HL-60/S4 treated with retinoic acid at 250 ng/mL for 4 days and 3 days (cell line): ENCODE measurements at regions not wholly inside any gene's neighbourhood (a gene's known extent, or its start where the extent isn't known, plus 50 kb on each side); places are given as distances from the start of the nearest gene placed in this dataset.

Experiments
- in situ Hi-C: fragments of 300-500 bp; cut with MboI; formaldehyde crosslinking; loops from 2 replicates; pipeline ENCODE4 v1.7.0; 2022; ENCODE audit warnings: low sequenced_read_pairs

DNA sequence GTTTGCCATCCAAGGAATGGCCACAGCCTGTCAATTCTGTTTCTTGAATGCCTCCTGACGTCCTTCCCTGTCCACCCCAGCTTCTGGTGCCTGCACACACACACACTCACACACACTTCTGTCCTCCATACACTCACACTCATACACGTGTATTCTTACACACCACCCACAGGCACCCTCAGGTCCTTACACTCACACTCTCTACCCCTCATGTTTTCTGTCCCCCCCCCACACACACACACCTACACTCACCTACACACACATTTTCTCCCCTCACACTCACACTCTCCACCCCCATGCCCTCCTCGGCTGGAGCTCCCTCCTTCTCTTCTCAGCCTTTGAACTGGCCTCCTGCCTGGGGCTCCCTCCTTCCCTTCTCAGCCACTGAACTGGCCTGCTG, 148.0 kb upstream of the SALL3 start:
- in situ Hi-C loops = no loop called here

- in situ Hi-C loops = no loop called here
Measured at GRCh38 chr18:78833833-78834232, 145.8 kb upstream of the SALL3 start.

GRCh38 chr18:78836838-78837237, 142.8 kb upstream of the SALL3 start:
- in situ Hi-C loops = no loop called here

DNA sequence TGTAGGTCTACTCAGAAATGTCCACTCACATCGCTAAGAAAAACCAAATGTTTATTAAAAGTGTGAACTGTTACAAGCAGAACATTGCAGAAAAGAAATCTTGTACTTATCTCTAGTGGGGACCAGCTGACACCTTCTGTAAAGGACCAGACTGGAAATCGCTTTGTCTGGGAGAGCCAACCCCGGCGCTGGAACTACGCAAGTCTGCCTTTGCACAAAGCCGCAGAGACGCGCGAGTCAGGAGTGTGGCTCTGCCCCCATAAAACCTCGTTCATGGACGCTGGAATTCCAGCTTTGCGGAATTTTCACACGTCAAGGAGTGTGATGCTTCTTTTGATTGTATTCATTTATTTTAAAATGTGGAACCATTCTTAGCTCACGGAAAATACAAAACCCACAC, 141.9 kb upstream of the SALL3 start:
- in situ Hi-C loops = no loop called here

- in situ Hi-C loops = no loop called here
Measured at GRCh38 chr18:78838183-78838582, 141.4 kb upstream of the SALL3 start.

GRCh38 chr18:78849046-78849445, 130.6 kb upstream of the SALL3 start:
- in situ Hi-C loops = no loop called here

- in situ Hi-C loops = no loop called here
Measured at GRCh38 chr18:78849458-78849857, 130.2 kb upstream of the SALL3 start.

GRCh38 chr18:78853341-78853740, 126.3 kb upstream of the SALL3 start:
- in situ Hi-C loops = loop anchor here (25.0 kb wide), 1 partner anchor 784 kb away; no protein-coding TSS in a partner anchor

DNA sequence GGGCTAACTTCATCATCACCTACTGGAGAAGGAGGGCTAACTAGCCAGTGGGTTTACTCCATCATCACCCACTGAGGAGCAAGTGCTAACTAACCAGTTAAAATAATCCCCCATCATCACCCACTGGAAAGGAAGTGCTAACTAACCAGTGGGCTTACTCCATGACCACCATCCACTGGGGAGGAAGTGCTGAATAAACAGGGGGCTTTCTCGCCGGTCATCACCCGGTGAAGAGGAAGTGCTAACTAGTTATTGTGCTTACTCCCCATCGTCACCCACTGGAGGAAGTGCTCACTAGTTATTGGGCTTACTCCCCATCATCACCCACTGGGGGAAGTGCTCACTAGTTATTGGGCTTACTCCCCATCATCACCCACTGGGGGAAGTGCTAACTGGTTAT, 124.4 kb upstream of the SALL3 start:
- in situ Hi-C loops = loop anchor here (25.0 kb wide), 1 partner anchor 782 kb away; no protein-coding TSS in a partner anchor

- in situ Hi-C loops = loop anchor here (25.0 kb wide), 1 partner anchor 781 kb away; no protein-coding TSS in a partner anchor
Measured at GRCh38 chr18:78856569-78857313, 122.9 kb upstream of the SALL3 start.

DNA sequence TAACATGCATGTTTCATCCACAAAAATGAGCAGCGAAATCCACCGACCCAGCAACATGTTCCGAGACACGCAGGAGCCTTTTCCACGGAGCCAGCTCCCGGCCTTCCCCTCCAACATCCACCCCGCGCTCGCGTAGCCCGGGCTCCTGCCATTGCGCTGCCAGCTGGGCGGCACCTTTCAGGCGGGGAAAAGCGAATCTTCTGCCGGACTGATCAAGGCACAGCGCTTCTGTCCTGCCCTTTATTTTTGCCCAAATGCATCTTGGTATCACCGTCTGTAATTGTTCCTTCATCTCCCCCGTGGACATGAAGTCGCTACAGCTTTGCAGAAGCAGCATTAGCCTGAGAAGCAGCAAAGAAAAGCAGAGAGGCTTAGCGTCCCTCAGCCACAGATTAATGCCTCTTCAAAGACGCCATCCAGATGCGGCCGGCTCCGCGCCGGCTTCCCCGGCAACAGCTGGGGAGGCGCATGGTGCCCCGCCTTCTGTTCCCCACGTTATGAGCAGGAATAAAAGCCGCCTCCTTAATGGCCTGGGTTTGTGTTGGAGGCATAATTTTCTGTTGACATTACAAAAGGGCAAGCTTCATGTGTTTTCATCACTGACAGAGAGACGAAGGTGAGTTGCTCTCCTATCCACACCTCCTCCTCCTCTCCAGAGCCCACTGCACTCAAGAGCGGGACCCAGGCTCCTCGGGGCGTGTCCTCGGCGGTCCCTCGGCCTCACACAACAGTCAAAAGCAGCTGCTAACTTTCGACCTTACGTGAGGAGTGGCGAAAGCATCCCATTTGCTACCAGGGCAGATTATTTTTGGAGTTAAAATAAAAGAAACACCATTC, 122.1 kb upstream of the SALL3 start:
- in situ Hi-C loops = loop anchor here (25.0 kb wide), 1 partner anchor 780 kb away; no protein-coding TSS in a partner anchor

DNA sequence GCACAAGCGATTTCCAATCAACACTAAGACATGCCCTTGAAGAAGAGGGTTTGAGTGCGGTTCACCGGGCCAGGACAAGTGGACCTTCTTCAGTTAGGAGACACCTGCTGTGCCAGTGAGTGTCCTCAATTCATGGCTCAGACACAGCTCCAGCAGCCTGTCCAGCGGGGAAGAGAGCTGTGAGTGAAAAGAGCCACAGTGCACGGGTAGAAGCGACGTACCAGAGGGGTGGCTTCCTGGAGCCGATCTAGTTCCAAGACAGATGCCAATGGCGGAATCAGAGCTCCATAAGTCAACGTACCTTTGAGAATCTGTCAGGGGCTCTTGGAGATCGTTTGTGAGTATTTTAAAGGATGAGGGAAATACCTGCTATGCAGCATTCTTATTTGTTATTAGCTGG, 119.9 kb upstream of the SALL3 start:
- in situ Hi-C loops = loop anchor here (25.0 kb wide), 1 partner anchor 778 kb away; no protein-coding TSS in a partner anchor

DNA sequence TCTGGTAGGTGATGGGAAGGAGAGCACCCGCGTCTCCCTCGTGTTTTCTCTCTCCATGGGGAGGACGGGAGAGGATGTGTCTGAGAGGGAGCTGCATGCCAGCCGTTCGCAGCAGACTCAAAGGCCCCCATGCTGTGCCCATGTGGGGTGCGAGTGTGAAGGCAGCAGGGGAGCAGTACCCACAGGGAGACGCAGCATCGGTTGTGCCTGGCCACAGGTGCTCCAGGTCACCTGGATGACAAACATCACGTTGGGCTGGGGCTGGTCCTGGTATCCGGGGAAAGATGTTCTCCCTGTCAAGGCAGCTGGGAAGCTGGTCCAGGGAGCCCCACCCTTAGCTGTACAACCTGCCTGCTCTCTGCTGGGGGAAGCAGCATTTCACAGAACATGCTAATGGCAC, 119.5 kb upstream of the SALL3 start:
- in situ Hi-C loops = loop anchor here (25.0 kb wide), 1 partner anchor 777 kb away; no protein-coding TSS in a partner anchor

- in situ Hi-C loops = loop anchor here (25.0 kb wide), 1 partner anchor 776 kb away; no protein-coding TSS in a partner anchor
Measured at GRCh38 chr18:78861116-78861515, 118.5 kb upstream of the SALL3 start.

- in situ Hi-C loops = loop anchor here (25.0 kb wide), 1 partner anchor 776 kb away; no protein-coding TSS in a partner anchor
Measured at GRCh38 chr18:78861706-78862105, 117.9 kb upstream of the SALL3 start.

- in situ Hi-C loops = loop anchor here (25.0 kb wide), 1 partner anchor 775 kb away; no protein-coding TSS in a partner anchor
Measured at GRCh38 chr18:78862395-78862794, 117.2 kb upstream of the SALL3 start.

GRCh38 chr18:78865056-78865598, 114.5 kb upstream of the SALL3 start:
- in situ Hi-C loops = loop anchor here (25.0 kb wide), 1 partner anchor 772 kb away; no protein-coding TSS in a partner anchor

DNA sequence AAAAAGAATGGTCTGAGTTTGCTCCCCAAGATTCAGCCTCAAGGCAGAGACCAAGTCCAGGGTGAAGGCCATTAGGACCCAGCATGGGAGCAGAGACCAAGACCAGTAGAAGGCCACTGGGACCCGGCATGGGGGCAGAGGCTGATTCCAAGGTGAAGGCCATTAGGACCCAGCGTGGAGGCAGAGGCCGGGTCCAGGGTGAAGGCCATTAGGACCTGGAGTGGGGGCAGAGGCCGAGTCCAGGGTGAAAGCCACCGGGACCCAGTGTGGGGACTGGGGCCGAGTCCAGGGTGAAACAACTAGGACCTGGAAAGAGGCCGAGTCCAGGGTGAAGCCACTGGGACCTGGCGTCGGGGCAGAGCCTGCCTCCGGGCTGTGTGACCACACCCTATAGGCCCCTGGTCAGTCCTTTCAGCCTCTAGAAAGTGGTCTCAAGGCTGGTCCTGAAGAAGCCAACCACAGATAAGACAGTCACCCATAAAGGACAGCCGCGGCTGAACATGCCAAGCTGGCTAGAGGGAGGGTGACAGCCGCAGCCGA, 113.8 kb upstream of the SALL3 start:
- in situ Hi-C loops = loop anchor here (25.0 kb wide), 1 partner anchor 771 kb away; no protein-coding TSS in a partner anchor

GRCh38 chr18:78867131-78867530, 112.5 kb upstream of the SALL3 start:
- in situ Hi-C loops = loop anchor here (25.0 kb wide), 1 partner anchor 770 kb away; no protein-coding TSS in a partner anchor
